ENCODE measurements at regions not wholly inside any gene's neighbourhood (a gene's known extent, or its start where the extent isn't known, plus 50 kb on each side); places are given as distances from the start of the nearest gene placed in this dataset.
"Not testable (repeated sequence)": the region's sequence is repeated elsewhere in the genome, so short reads cannot be mapped to it uniquely, and the experiment has no call there.

- TF ChIP-seq EZH2 (IDR thresholded peaks at IDR 0.05); POLR2AphosphoS5 (IDR thresholded peaks at IDR 0.05; ENCODE audit: borderline replicate concordance, low read depth, low read length): not testable (repeated sequence)
Measured at GRCh38 chr2:84054577-84054976, 404.5 kb downstream of the SUCLG1 start.

Data from SK-N-MC (cell line).